HCT116 (cell line): ENCODE measurements at regions not wholly inside any gene's neighbourhood (a gene's known extent, or its start where the extent isn't known, plus 50 kb on each side); places are given as distances from the start of the nearest gene placed in this dataset.

Experiments used
- ATAC-seq: fragments of 200-7000 bp; cut with Tn5 transposase; 2 replicates; pipeline ENCODE4 v1.9.1; 2020; ENCODE audit warnings: mild to moderate bottlenecking, moderate library complexity
- BruUV-seq: library from RNA; stranded (reverse); fragments of 400-500 nt; replicated peaks from 2 replicates; lab custom pipeline; 2021; lab: Mats Ljungman, UMichigan
- CTCF ChIA-PET: fragments of 300-600 bp; sonication (Branson Sonifier 250); formaldehyde crosslinking; loops from one replicate; lab custom pipeline; 2021; ENCODE audit warnings: antibody characterized with exemption; lab: Charles Lee
- POLR2A ChIA-PET: fragments of 300-600, 350-600 bp; sonication (Branson Sonifier 250); formaldehyde crosslinking; loops from one replicate; lab custom pipeline; 2021; ENCODE audit warnings: antibody characterized with exemption; lab: Charles Lee
- RAD21 ChIA-PET, 2 experiments: fragments of 300-600 bp; sonication (Branson Sonifier 250); formaldehyde crosslinking; loops; one replicate each; lab custom pipeline; 2023; ENCODE audit warnings: low total read pairs in 2 of 2; ENCODE audit not compliant: uncharacterized antibody in 2 of 2, unreplicated experiment in 2 of 2, low non-redundant PET in 1 of 2; lab: Charles Lee
- DNase-seq: peaks from one replicate; pipeline ENCODE4 v3.0.0-alpha.2; 2010; ENCODE audit warnings: low read depth, low spot score
- H2AFZ ChIP-seq: fragments of 200-600 bp; shearing (Covaris generic), sonication (generic); 2 replicates; pipeline ENCODE4 v1.6.1; 2017; ENCODE audit warnings: low read depth, mixed run types, mixed read lengths, antibody characterized with exemption, low read length; ENCODE audit not compliant: poor library complexity, severe bottlenecking
- H3K27ac ChIP-seq: 2 replicates; pipeline ENCODE4 v1.5.1; 2012; ENCODE audit warnings: low read depth, low read length
- H3K27me3 ChIP-seq: fragments of 200-600 bp; sonication (generic); 2 replicates; pipeline ENCODE4 v1.6.1; 2016; ENCODE audit warnings: mixed run types, low read length, mixed read lengths; ENCODE audit not compliant: insufficient read depth
- H3K36me3 ChIP-seq, 2 experiments: fragments of 200-500 bp in 1 of 2; fragments of 200-600 bp in 1 of 2; sonication (Bioruptor generic) in 1 of 2; sonication (generic) in 1 of 2; 2 replicates each; pipeline versions ENCODE4 v1.5.1 to v1.6.1; 2014 to 2016; ENCODE audit warnings: low read length in 2 of 2, inconsistent platforms in 1 of 2, mixed read lengths in 1 of 2, mixed run types in 1 of 2; ENCODE audit not compliant: insufficient read depth in 2 of 2, control insufficient read depth in 1 of 2
- H3K4me1 ChIP-seq, 2 experiments: fragments of 200-600 bp in 1 of 2; sonication (generic) in 1 of 2; 2 replicates each; pipeline versions ENCODE4 v1.5.1 to v1.6.1; 2012 to 2017; ENCODE audit warnings: low read length in 2 of 2, inconsistent platforms in 1 of 2, mild to moderate bottlenecking in 1 of 2, mixed read lengths in 1 of 2, mixed run types in 1 of 2, moderate library complexity in 1 of 2; ENCODE audit not compliant: insufficient read depth in 2 of 2, control insufficient read depth in 1 of 2
- H3K4me2 ChIP-seq: fragments of 200-600 bp; sonication (generic); 2 replicates; pipeline ENCODE4 v1.6.1; 2017; ENCODE audit warnings: mixed run types, low read length, mixed read lengths
- H3K4me3 ChIP-seq, 2 experiments: fragments of 200-600 bp in 1 of 2; sonication (generic) in 1 of 2; replicated peaks in 1 of 2; 2 replicates each; pipeline ENCODE4 v1.5.1; 2011 to 2016; ENCODE audit warnings: low read length in 2 of 2, control low read depth in 1 of 2, low read depth in 1 of 2, mild to moderate bottlenecking in 1 of 2, mixed read lengths in 1 of 2, mixed run types in 1 of 2
- H3K79me2 ChIP-seq: fragments of 200-600 bp; sonication (generic); 2 replicates; pipeline ENCODE4 v1.6.1; 2017; ENCODE audit warnings: mild to moderate bottlenecking, mixed run types, low read length, moderate library complexity, mixed read lengths; ENCODE audit not compliant: insufficient read depth
- H3K9ac ChIP-seq: fragments of 200-600 bp; sonication (generic); 2 replicates; pipeline ENCODE4 v1.6.1; 2016; ENCODE audit warnings: low read length, mixed read lengths
- H3K9me2 ChIP-seq: fragments of 200-600 bp; sonication (generic), shearing (Covaris generic); 2 replicates; pipeline ENCODE4 v1.6.1; 2017; ENCODE audit warnings: mixed run types, mild to moderate bottlenecking, moderate library complexity; ENCODE audit not compliant: insufficient read depth
- H3K9me3 ChIP-seq, 2 experiments: fragments of 200-500 bp in 1 of 2; fragments of 200-600 bp in 1 of 2; sonication (Bioruptor generic) in 1 of 2; sonication (generic) in 1 of 2; 2 replicates each; pipeline ENCODE4 v1.6.1; 2014 to 2017; ENCODE audit warnings: low read length in 2 of 2, mixed read lengths in 2 of 2, inconsistent platforms in 1 of 2, low read depth in 1 of 2, mild to moderate bottlenecking in 1 of 2, mixed run types in 1 of 2, moderate library complexity in 1 of 2; ENCODE audit not compliant: control insufficient read depth in 1 of 2, insufficient read depth in 1 of 2
- H4K20me1 ChIP-seq: fragments of 200-600 bp; sonication (generic), shearing (Covaris generic); 2 replicates; pipeline ENCODE4 v1.6.1; 2017; ENCODE audit warnings: mixed run types, mild to moderate bottlenecking, moderate library complexity; ENCODE audit not compliant: insufficient read depth
- EZH2 ChIP-seq: fragments of 200-600 bp; sonication (generic); IDR thresholded peaks from 2 replicates; pipeline ENCODE4 v1.6.1; 2017; ENCODE audit warnings: antibody characterized with exemption, mixed run types
- JUND ChIP-seq: IDR thresholded peaks from 2 replicates; pipeline ENCODE4 v1.6.1; 2012
- SP1 ChIP-seq: IDR thresholded peaks from 2 replicates; pipeline ENCODE4 v1.6.1; 2012; ENCODE audit warnings: low read depth
- YY1 ChIP-seq: IDR thresholded peaks from 2 replicates; pipeline ENCODE4 v1.6.1; 2011; ENCODE audit warnings: low read length, low read depth, moderate library complexity, mild to moderate bottlenecking; ENCODE audit not compliant: insufficient replicate concordance; ENCODE audit errors: extremely low read depth
- ZBTB33 ChIP-seq: IDR thresholded peaks from 2 replicates; pipeline ENCODE4 v1.6.1; 2011; ENCODE audit warnings: mild to moderate bottlenecking, low read length, moderate library complexity; ENCODE audit not compliant: insufficient replicate concordance; ENCODE audit errors: extremely low read depth
- intact Hi-C: fragments of 100-400 bp; cut with micrococcal nuclease; formaldehyde crosslinking; loops from 2 replicates; pipeline ENCODE4 v1.10.0; 2022

GRCh38 chr2:16079637-16080036, 139.3 kb downstream of the MYCN start:
- ChIA-PET POLR2A (no interaction called here), RAD21 (no interaction called here), CTCF (no interaction called here)
- Histone ChIP-seq H3K4me2 (no peak overlapping the region), H2AFZ (no peak overlapping the region), H3K36me3 (no peaks in the 10 kb centered on the region), H3K27ac (no peak overlapping the region), H3K9me3 (no peaks in the 10 kb centered on the region), H3K79me2 (no peaks in the 10 kb centered on the region), H3K9ac (no peak overlapping the region), H3K4me1 (no peaks in the 10 kb centered on the region), H3K27me3 (0 out of 2 replicates have a peak, but pooled peaks cover 2% of the 10 kb centered on the region), H3K4me3 (no peak overlapping the region), H4K20me1 (no peaks in the 10 kb centered on the region), H3K9me2 (no peaks in the 10 kb centered on the region)
- intact Hi-C loops: no loop called here
- TF ChIP-seq JUND (no peak), ZBTB33 (no peak), EZH2 (no peak), YY1 (no peak)
- DNase-seq (no peak), ATAC-seq (no peak)
- BruUV-seq: no TSS peak

- no peaks in the 10 kb centered on the region for H3K79me2 ChIP-seq
- no peaks in the 10 kb centered on the region for H3K9me3 ChIP-seq
- H2AFZ ChIP-seq: no peak overlapping the region
- H3K27ac ChIP-seq: no peak overlapping the region
- H3K4me1 ChIP-seq: no peaks in the 10 kb centered on the region
- H3K9ac ChIP-seq: no peak overlapping the region
- no TSS peak for BruUV-seq
- CTCF ChIA-PET: no interaction called here
- POLR2A ChIA-PET: no interaction called here
- no peak overlapping the region for H3K4me3 ChIP-seq
- no peak for DNase-seq
- RAD21 ChIA-PET: no interaction called here
- H4K20me1 ChIP-seq: no peaks in the 10 kb centered on the region
- no peak for TF ChIP-seq SP1
- no peak overlapping the region for H3K4me2 ChIP-seq
- H3K36me3 ChIP-seq: no peaks in the 10 kb centered on the region
- 0 out of 2 replicates have a peak, but pooled peaks cover 2% of the 10 kb centered on the region for H3K27me3 ChIP-seq
- ATAC-seq: no peak
- no peaks in the 10 kb centered on the region for H3K9me2 ChIP-seq
- intact Hi-C loops: no loop called here
Observed at GRCh38 chr2:16077601-16078000, 137.3 kb downstream of the MYCN start.
